IMR-90 (cell line): ENCODE measurements at regions not wholly inside any gene's neighbourhood (a gene's known extent, or its start where the extent isn't known, plus 50 kb on each side); places are given as distances from the start of the nearest gene placed in this dataset.

Experiments used
- BHLHE40 ChIP-seq: fragments of 150-350 bp; IDR thresholded peaks from 2 replicates; pipeline ENCODE4 v1.6.1; 2016; ENCODE audit warnings: mild to moderate bottlenecking, low read depth, low read length
- MXI1 ChIP-seq: IDR thresholded peaks from 2 replicates; pipeline ENCODE4 v1.6.1; 2012; ENCODE audit warnings: low read depth, mild to moderate bottlenecking, low read length, moderate library complexity, borderline replicate concordance
- POLR2A ChIP-seq: IDR thresholded peaks from 2 replicates; pipeline ENCODE4 v1.6.1; 2012; ENCODE audit warnings: mild to moderate bottlenecking, low read depth, low read length
- RAD21 ChIP-seq: IDR thresholded peaks from 2 replicates; pipeline ENCODE4 v1.6.1; 2012; ENCODE audit warnings: low read length, improper control_type of control experiment
- RFX5 ChIP-seq: IDR thresholded peaks from 2 replicates; pipeline ENCODE4 v1.8.0; 2012; ENCODE audit warnings: low read depth, mild to moderate bottlenecking, low read length, moderate library complexity
- TF ChIP-seq, protein P1 (sequence below): conservative IDR thresholded peaks from 2 replicates; pipeline ENCODE4 v1.5.1; 2012; ENCODE audit warnings: mild to moderate bottlenecking, low read depth, low read length, improper control_type of control experiment
- TF ChIP-seq, protein P2 (sequence below): fragments of 150-350 bp; IDR thresholded peaks from 2 replicates; pipeline ENCODE4 v1.6.1; 2017; ENCODE audit warnings: mild to moderate bottlenecking, antibody characterized with exemption, low read length, low read depth

DNA sequence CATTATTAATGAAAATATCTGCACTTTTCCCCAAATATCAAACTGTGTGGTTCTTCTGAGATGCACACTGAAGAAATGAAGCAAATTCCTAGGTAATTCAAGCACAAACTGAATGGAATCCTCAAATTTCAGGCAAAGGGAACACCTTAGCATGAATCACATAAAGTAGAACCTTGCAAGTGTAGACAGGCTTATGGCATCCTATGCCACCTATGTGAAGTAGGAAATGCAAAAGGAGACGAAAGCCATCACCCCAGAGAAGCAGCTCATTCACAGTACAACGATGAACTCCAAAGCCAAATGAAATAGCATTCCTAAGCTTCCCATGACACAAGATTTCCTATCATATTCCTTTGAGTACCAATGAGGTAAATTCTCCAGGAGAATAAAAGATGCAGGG, 461.2 kb upstream of the RUNX1 start:
- no peak for TF ChIP-seq MXI1
- TF ChIP-seq, protein P1, sequence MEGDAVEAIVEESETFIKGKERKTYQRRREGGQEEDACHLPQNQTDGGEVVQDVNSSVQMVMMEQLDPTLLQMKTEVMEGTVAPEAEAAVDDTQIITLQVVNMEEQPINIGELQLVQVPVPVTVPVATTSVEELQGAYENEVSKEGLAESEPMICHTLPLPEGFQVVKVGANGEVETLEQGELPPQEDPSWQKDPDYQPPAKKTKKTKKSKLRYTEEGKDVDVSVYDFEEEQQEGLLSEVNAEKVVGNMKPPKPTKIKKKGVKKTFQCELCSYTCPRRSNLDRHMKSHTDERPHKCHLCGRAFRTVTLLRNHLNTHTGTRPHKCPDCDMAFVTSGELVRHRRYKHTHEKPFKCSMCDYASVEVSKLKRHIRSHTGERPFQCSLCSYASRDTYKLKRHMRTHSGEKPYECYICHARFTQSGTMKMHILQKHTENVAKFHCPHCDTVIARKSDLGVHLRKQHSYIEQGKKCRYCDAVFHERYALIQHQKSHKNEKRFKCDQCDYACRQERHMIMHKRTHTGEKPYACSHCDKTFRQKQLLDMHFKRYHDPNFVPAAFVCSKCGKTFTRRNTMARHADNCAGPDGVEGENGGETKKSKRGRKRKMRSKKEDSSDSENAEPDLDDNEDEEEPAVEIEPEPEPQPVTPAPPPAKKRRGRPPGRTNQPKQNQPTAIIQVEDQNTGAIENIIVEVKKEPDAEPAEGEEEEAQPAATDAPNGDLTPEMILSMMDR: no peak
- no peak for TF ChIP-seq POLR2A
- TF ChIP-seq BHLHE40: no peak
- TF ChIP-seq RAD21: no peak
- TF ChIP-seq, protein P2, sequence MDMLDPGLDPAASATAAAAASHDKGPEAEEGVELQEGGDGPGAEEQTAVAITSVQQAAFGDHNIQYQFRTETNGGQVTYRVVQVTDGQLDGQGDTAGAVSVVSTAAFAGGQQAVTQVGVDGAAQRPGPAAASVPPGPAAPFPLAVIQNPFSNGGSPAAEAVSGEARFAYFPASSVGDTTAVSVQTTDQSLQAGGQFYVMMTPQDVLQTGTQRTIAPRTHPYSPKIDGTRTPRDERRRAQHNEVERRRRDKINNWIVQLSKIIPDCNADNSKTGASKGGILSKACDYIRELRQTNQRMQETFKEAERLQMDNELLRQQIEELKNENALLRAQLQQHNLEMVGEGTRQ: no peak
- TF ChIP-seq RFX5: no peak
